GM13977 (cell line): ENCODE measurements at regions not wholly inside any gene's neighbourhood (a gene's known extent, or its start where the extent isn't known, plus 50 kb on each side); places are given as distances from the start of the nearest gene placed in this dataset.
"Not testable (repeated sequence)": the region's sequence is repeated elsewhere in the genome, so short reads cannot be mapped to it uniquely, and the experiment has no call there.

ENCODE experiments used
- DNase-seq: peaks from one replicate; pipeline ENCODE4 v3.0.0; 2012; ENCODE audit warnings: low spot score
- in situ Hi-C: fragments of 300-500 bp; cut with MboI; formaldehyde crosslinking; loops from one replicate; pipeline ENCODE4 v1.12.0; 2022; ENCODE audit warnings: low sequenced_read_pairs, low pct_unique_long_range_greater_than_20kb, mixed read lengths, inconsistent platforms; ENCODE audit not compliant: unreplicated experiment
- TF ChIP-seq, protein P1 (sequence below): IDR thresholded peaks from 2 replicates; pipeline ENCODE4 v1.5.1; 2012; ENCODE audit warnings: mild to moderate bottlenecking, control low read depth; ENCODE audit not compliant: insufficient read depth; ENCODE audit errors: extremely low read depth, missing control alignments

DNA sequence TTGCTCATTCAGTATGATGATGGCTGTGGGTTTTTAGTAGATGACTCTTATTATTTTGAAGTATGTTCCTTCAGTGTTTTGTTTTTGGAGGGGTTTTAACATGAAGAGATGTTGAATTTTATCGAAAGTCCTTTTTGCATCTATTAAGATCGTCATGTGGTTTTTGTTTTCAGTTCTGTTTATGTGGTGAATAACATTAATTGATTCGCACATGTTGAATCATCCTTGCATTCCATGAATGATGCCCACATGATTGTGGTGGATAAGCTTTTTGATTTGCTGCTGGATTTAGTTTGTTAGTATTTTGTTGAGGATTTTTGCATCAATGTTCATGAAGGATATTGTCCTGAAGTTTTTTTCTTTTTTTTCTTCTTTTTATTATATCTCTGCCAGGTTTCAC is 347.4 kb upstream of the EPHA5 start:
- in situ Hi-C loops, result no loop called here
- TF ChIP-seq, protein P1, sequence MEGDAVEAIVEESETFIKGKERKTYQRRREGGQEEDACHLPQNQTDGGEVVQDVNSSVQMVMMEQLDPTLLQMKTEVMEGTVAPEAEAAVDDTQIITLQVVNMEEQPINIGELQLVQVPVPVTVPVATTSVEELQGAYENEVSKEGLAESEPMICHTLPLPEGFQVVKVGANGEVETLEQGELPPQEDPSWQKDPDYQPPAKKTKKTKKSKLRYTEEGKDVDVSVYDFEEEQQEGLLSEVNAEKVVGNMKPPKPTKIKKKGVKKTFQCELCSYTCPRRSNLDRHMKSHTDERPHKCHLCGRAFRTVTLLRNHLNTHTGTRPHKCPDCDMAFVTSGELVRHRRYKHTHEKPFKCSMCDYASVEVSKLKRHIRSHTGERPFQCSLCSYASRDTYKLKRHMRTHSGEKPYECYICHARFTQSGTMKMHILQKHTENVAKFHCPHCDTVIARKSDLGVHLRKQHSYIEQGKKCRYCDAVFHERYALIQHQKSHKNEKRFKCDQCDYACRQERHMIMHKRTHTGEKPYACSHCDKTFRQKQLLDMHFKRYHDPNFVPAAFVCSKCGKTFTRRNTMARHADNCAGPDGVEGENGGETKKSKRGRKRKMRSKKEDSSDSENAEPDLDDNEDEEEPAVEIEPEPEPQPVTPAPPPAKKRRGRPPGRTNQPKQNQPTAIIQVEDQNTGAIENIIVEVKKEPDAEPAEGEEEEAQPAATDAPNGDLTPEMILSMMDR, result no peak
- DNase-seq, result no peak

DNA sequence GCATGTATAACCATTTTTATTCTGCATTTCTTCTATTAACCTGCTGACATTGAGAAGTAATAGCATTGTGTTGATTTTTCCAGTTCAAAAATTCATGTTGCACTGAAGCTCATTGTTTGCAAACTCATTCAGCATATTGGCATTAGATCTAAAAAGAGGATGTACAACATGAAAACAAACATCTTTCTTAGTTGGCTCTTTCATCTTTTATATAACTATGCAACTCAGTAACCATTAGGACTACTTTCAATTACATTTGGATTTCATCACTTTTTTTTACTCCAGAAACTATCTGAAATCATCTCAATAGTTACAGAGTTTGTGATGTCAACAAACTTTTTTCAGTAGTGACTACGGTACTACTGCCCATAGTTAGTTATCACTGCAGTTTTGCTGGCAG is 346.0 kb upstream of the EPHA5 start:
- in situ Hi-C loops, result no loop called here
- TF ChIP-seq, protein P1, result no peak
- DNase-seq, result no peak

DNA sequence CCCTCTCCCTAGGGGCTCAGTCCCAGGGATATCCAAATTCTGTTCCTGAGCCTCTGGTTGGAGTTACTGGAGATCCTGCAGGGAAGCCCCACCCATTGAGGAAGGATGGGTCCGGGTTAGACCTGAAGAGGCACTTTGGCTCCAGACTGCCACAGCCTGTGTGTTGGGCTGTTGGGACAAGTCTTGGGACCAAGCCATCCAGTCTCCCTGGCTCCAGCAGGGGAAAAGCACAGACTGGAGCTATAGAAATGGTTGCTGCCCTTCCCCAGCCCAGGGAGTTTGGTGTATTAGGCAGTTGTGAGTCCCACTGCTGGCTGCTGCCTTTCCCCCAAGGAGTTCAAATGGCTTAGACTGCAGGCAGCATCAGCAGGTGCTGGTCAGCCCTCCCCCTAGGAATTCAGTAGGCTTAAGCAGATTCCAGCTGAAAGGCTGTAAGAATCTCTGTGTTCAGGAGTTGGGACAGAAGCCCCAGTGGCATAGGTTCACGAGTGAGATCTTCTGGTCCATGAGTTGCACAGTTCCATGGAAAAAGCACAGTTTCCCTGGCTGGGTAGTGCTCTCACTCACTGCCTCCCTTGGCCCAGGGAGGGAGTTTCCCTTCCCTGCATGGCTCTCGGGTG is 344.0 kb upstream of the EPHA5 start:
- no peak for DNase-seq
- TF ChIP-seq, protein P1, result no peak
- in situ Hi-C loops, result no loop called here

DNA sequence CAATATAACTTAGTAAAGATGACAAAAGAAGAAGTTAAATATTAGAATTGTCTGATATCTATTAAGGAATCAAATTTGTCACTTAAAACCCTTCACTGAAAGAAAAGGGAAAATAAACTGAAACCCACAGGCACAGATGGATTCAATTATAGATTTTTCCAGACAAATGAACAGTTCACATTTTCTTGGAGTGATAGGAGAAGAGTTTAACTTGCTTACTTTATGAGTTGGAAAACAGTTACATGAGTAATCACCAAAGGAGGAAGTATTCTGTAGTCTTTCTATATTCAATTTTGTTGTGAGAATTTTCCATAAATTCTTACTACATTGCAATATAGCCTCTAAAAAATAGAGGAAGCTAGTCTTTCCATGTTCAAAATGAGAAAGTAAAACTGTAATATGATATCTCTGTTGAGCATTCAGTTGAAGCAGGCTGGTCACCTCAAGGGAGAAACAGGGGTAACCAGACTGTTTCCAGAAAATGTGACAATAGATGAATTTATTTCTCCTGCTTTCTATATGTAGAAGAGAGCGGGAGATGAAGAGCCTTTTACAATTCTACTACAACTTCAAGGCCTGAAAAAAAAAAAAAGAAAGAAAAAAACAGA is 330.3 kb upstream of the EPHA5 start:
- DNase-seq, result no peak
- TF ChIP-seq, protein P1, result no peak
- in situ Hi-C loops, result no loop called here

DNA sequence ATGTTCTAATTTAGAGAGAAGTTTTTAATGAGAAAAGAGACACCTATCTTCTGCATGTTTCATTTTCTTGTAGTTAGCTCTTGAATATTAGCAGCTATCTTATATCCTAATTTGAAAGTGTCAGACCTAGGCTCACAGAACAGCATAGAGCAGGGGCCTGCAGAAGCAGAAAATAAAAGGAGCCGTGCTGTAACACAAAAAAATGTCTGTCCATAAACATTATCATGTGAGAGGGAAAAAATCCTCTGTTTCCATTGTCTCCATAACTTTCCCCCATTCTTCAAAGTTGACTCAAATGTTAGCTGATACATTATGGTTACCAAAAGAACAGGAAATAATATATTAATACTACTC is 329.2 kb upstream of the EPHA5 start:
- no peak for DNase-seq
- TF ChIP-seq, protein P1, result no peak
- in situ Hi-C loops, result no loop called here

DNA sequence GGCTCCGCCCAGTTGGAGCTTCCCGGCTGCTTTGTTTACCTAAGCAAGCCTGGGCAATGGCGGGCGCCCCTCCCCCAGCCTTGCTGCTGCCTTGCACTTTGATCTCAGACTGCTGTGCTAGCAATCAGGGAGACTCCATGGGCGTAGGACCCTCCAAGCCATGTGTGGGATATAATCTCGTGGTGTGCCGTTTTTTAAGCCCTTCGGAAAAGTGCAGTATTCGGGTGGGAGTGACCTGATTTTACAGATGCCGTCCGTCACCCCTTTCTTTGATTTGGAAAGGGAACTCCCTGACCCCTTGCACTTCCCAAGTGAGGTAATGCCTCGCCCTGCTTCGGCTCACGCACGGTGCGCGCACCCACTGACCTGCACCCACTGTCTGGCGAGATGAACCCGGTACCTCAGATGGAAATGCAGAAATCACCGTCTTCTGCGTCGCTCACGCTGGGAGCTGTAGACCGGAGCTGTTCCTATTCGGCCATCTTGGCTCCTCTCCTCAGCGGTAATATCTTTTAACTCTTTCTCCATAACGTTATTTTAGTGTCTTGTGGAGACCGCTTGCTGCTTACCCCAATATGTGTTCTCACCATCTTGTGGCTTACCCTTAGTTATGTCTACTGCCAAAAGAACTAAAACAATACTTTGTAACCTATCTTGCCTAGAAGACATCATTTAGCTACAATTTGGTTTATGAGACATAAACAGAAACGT is 328.7 kb upstream of the EPHA5 start:
- DNase-seq, in situ Hi-C loops: not testable (repeated sequence)

DNA sequence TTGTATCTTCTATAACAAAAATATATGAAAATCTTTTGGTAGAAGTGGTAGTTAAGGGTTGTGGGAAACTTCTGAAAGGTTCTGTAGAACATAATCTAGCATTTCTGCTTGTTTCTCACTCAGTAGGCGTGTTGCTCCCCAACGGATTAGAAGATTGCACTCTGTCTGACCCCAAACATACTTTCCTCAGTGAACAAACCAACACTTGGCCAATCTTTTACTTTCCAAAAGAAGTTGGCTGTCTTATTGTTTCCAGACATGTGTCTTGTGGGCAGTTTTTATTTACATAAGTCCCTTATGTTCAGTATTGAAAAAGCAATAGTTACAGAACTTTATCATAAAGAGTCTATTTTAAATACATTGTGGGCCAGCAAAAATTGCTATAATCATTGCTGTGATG is 312.8 kb upstream of the EPHA5 start:
- DNase-seq, result no peak
- in situ Hi-C loops, result no loop called here
- TF ChIP-seq, protein P1, result no peak
